AG09309 (cell line): ENCODE measurements at regions not wholly inside any gene's neighbourhood (a gene's known extent, or its start where the extent isn't known, plus 50 kb on each side); places are given as distances from the start of the nearest gene placed in this dataset.

ENCODE experiments used
- DNase-seq: peaks from one replicate; pipeline ENCODE4 v3.0.0-alpha.2; 2010; ENCODE audit warnings: low read depth
- H3K4me3 ChIP-seq: 2 replicates; pipeline ENCODE4 v1.5.1; 2011; ENCODE audit warnings: mild to moderate bottlenecking, low read depth, low read length, moderate library complexity; ENCODE audit not compliant: control insufficient read depth
- CTCF ChIP-seq: IDR thresholded peaks from 2 replicates; pipeline ENCODE4 v1.5.1; 2011; ENCODE audit warnings: mild to moderate bottlenecking, low read depth, low read length, inconsistent platforms; ENCODE audit not compliant: insufficient read depth, control insufficient read depth; ENCODE audit errors: missing control alignments

GRCh38 chr13:24627946-24628345 is 52.3 kb upstream of the ATP12A start:
- no peak for TF ChIP-seq CTCF
- no peak overlapping the region for H3K4me3 ChIP-seq

GRCh38 chr13:24629320-24629719 is 50.9 kb upstream of the ATP12A start:
- H3K4me3 ChIP-seq, result no peak overlapping the region
- no peak for DNase-seq
- TF ChIP-seq CTCF, result no peak

More at GRCh38 chr13:24627946-24628345, 52.3 kb upstream of the ATP12A start:
- no peak for DNase-seq

DNA sequence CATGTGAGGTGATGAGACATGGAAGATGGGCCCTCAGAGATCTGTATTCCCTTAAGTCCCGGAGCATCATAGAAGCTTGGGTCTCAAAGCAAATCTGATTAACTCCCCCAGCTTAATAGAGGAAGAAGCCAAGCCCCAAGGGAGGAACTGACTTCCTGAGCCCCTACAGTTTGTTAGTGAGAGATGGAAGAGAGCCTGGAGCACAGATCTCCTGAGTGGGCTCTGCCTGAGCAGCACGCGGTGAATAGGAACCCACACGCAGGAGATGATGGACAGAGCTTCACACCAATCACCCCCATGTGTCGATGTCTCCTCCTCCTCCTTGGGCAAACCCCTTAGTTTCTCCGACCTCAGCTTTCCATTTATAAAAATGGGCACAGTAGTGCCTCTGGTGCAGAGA is 50.1 kb upstream of the ATP12A start:
- H3K4me3 ChIP-seq, result no peak overlapping the region
- no peak for DNase-seq
- no peak for TF ChIP-seq CTCF
